ENCODE measurements at regions not wholly inside any gene's neighbourhood (a gene's known extent, or its start where the extent isn't known, plus 50 kb on each side); places are given as distances from the start of the nearest gene placed in this dataset.

- intact Hi-C loops (cut with DNase I; ENCODE audit: low total_unique reads), result no loop called here
- TF ChIP-seq POLR2AphosphoS5 (IDR thresholded peaks at IDR 0.05) (no peak), POLR2A (IDR thresholded peaks at IDR 0.05) (no peak), CTCF (IDR thresholded peaks at IDR 0.05) (no peak)
- no peak for DNase-seq (ENCODE audit: low spot score in 2 of 2)
- no peaks in the 10 kb centered on the region for H3K36me3 ChIP-seq
- H3K27me3 ChIP-seq, result peaks cover 0 to 43% of the 10 kb centered on the region in 2 donors
- no peaks in the 10 kb centered on the region for H3K4me1 ChIP-seq
- H3K27ac ChIP-seq, result no peak overlapping the region
- no peak overlapping the region for H3K4me3 ChIP-seq
- H3K9me3 ChIP-seq, result no peaks in the 10 kb centered on the region
Measured at GRCh38 chrX:131595120-131595519, 51.2 kb downstream of the OR13H1 start.

- H3K36me3 ChIP-seq, result no peaks in the 10 kb centered on the region
- no peak for TF ChIP-seq POLR2AphosphoS5 (IDR thresholded peaks at IDR 0.05)
- no peak for TF ChIP-seq CTCF (IDR thresholded peaks at IDR 0.05)
- TF ChIP-seq POLR2A (IDR thresholded peaks at IDR 0.05), result no peak
- H3K4me3 ChIP-seq, result no peak overlapping the region
- H3K4me1 ChIP-seq, result no peaks in the 10 kb centered on the region
- H3K9me3 ChIP-seq, result no peaks in the 10 kb centered on the region
- intact Hi-C loops (cut with DNase I; ENCODE audit: low total_unique reads), result no loop called here
- DNase-seq (ENCODE audit: low spot score in 2 of 2), result no peak
- peaks cover 0 to 78% of the 10 kb centered on the region in 2 donors for H3K27me3 ChIP-seq
- no peak overlapping the region for H3K27ac ChIP-seq
Measured at GRCh38 chrX:131607792-131608369, 64.0 kb downstream of the OR13H1 start.

GRCh38 chrX:131609480-131609879, 65.6 kb downstream of the OR13H1 start:
- intact Hi-C loops (cut with DNase I; ENCODE audit: low total_unique reads), result no loop called here
- Histone ChIP-seq H3K4me3 (no peak overlapping the region), H3K9me3 (no peaks in the 10 kb centered on the region), H3K4me1 (no peaks in the 10 kb centered on the region), H3K27me3 (peaks cover 0 to 84% of the 10 kb centered on the region in 2 donors), H3K27ac (no peak overlapping the region), H3K36me3 (no peaks in the 10 kb centered on the region)
- no peak for DNase-seq (ENCODE audit: low spot score in 2 of 2)
- no peak for TF ChIP-seq CTCF (IDR thresholded peaks at IDR 0.05)
- TF ChIP-seq POLR2AphosphoS5 (IDR thresholded peaks at IDR 0.05), result no peak
- TF ChIP-seq POLR2A (IDR thresholded peaks at IDR 0.05), result no peak

- no peaks in the 10 kb centered on the region for H3K9me3 ChIP-seq
- intact Hi-C loops (cut with DNase I; ENCODE audit: low total_unique reads), result no loop called here
- no peaks in the 10 kb centered on the region for H3K4me1 ChIP-seq
- DNase-seq (ENCODE audit: low spot score in 2 of 2), result no peak
- H3K4me3 ChIP-seq, result no peak overlapping the region
- no peak for TF ChIP-seq POLR2A (IDR thresholded peaks at IDR 0.05)
- TF ChIP-seq CTCF (IDR thresholded peaks at IDR 0.05), result no peak
- TF ChIP-seq POLR2AphosphoS5 (IDR thresholded peaks at IDR 0.05), result no peak
- no peak overlapping the region for H3K27ac ChIP-seq
- H3K27me3 ChIP-seq, result peaks cover 0 to 85% of the 10 kb centered on the region in 2 donors
- no peaks in the 10 kb centered on the region for H3K36me3 ChIP-seq
Measured at GRCh38 chrX:131613260-131613659, 69.4 kb downstream of the OR13H1 start.

- Histone ChIP-seq H3K4me1 (no peaks in the 10 kb centered on the region), H3K27ac (no peak overlapping the region), H3K27me3 (peaks cover 0 to 85% of the 10 kb centered on the region in 2 donors), H3K36me3 (no peaks in the 10 kb centered on the region), H3K9me3 (no peaks in the 10 kb centered on the region), H3K4me3 (no peak overlapping the region)
- DNase-seq (ENCODE audit: low spot score in 2 of 2), result no peak
- TF ChIP-seq CTCF (IDR thresholded peaks at IDR 0.05), result no peak
- TF ChIP-seq POLR2A (IDR thresholded peaks at IDR 0.05), result no peak
- no peak for TF ChIP-seq POLR2AphosphoS5 (IDR thresholded peaks at IDR 0.05)
- intact Hi-C loops (cut with DNase I; ENCODE audit: low total_unique reads), result no loop called here
Measured at GRCh38 chrX:131614241-131614640, 70.4 kb downstream of the OR13H1 start.

Measured in breast epithelium (tissue), 4 donors.